ENCODE measurements at regions not wholly inside any gene's neighbourhood (a gene's known extent, or its start where the extent isn't known, plus 50 kb on each side); places are given as distances from the start of the nearest gene placed in this dataset.

GRCh38 chr4:56245547-56246232, 141.6 kb downstream of the AASDH start:
- Mint-ChIP-seq H3K36me3 (ENCODE audit: unreplicated experiment) (no peaks in the 10 kb centered on the region), H3K4me1 (ENCODE audit: unreplicated experiment) (no peaks in the 10 kb centered on the region), H3K9me3 (ENCODE audit: unreplicated experiment) (no peaks in the 10 kb centered on the region), H3K4me3 (ENCODE audit: unreplicated experiment) (no peak overlapping the region), H3K27me3 (ENCODE audit: unreplicated experiment) (no peaks in the 10 kb centered on the region), H3K27ac (ENCODE audit: unreplicated experiment) (no peak overlapping the region)
- no peak for TF ChIP-seq CTCF (IDR thresholded peaks at IDR 0.05)
- DNase-seq (ENCODE audit: extremely low spot score, unreplicated experiment), result no peak

DNA sequence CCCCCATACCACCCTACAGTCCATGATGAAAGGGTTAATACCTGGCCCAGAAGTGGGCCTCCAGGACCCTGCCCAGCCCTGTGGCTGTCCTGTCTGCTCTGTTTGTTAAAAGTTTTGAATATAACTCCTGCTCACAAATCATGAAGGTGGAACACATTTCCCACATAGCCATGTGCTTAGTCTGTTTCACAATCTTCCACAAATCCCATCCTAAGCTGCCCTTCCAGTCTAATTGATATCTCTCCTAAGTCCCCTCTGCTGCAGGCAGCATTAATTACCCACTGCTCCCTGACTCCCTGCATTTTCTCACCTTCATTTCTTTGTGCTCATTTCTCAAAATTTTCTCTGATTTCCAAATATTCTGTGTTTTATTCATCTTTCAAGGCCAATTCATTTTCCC, 142.6 kb downstream of the AASDH start:
- no peak overlapping the region for H3K27ac Mint-ChIP-seq (ENCODE audit: unreplicated experiment)
- H3K4me3 Mint-ChIP-seq (ENCODE audit: unreplicated experiment), result no peak overlapping the region
- no peaks in the 10 kb centered on the region for H3K36me3 Mint-ChIP-seq (ENCODE audit: unreplicated experiment)

GRCh38 chr4:56243107-56243506, 144.2 kb downstream of the AASDH start:
- DNase-seq (ENCODE audit: extremely low spot score, unreplicated experiment), result no peak
- no peak for TF ChIP-seq CTCF (IDR thresholded peaks at IDR 0.05)
- no peak overlapping the region for H3K4me3 Mint-ChIP-seq (ENCODE audit: unreplicated experiment)
- H3K36me3 Mint-ChIP-seq (ENCODE audit: unreplicated experiment), result no peaks in the 10 kb centered on the region
- no peaks in the 10 kb centered on the region for H3K4me1 Mint-ChIP-seq (ENCODE audit: unreplicated experiment)
- no peaks in the 10 kb centered on the region for H3K27me3 Mint-ChIP-seq (ENCODE audit: unreplicated experiment)
- H3K9me3 Mint-ChIP-seq (ENCODE audit: unreplicated experiment), result no peaks in the 10 kb centered on the region
- H3K27ac Mint-ChIP-seq (ENCODE audit: unreplicated experiment), result no peak overlapping the region

More for the DNA sequence above, 142.6 kb downstream of the AASDH start:
- DNase-seq (ENCODE audit: extremely low spot score, unreplicated experiment), result no peak
- no peaks in the 10 kb centered on the region for H3K4me1 Mint-ChIP-seq (ENCODE audit: unreplicated experiment)
- H3K27me3 Mint-ChIP-seq (ENCODE audit: unreplicated experiment), result no peaks in the 10 kb centered on the region
- no peak for TF ChIP-seq CTCF (IDR thresholded peaks at IDR 0.05)
- H3K9me3 Mint-ChIP-seq (ENCODE audit: unreplicated experiment), result no peaks in the 10 kb centered on the region

- Mint-ChIP-seq H3K27ac (ENCODE audit: unreplicated experiment) (no peak overlapping the region), H3K36me3 (ENCODE audit: unreplicated experiment) (no peaks in the 10 kb centered on the region), H3K9me3 (ENCODE audit: unreplicated experiment) (no peaks in the 10 kb centered on the region), H3K27me3 (ENCODE audit: unreplicated experiment) (no peaks in the 10 kb centered on the region), H3K4me1 (ENCODE audit: unreplicated experiment) (no peaks in the 10 kb centered on the region), H3K4me3 (ENCODE audit: unreplicated experiment) (no peak overlapping the region)
- no peak for TF ChIP-seq CTCF (IDR thresholded peaks at IDR 0.05)
- no peak for DNase-seq (ENCODE audit: extremely low spot score, unreplicated experiment)
Observed at GRCh38 chr4:56241500-56241899, 145.8 kb downstream of the AASDH start.

DNA sequence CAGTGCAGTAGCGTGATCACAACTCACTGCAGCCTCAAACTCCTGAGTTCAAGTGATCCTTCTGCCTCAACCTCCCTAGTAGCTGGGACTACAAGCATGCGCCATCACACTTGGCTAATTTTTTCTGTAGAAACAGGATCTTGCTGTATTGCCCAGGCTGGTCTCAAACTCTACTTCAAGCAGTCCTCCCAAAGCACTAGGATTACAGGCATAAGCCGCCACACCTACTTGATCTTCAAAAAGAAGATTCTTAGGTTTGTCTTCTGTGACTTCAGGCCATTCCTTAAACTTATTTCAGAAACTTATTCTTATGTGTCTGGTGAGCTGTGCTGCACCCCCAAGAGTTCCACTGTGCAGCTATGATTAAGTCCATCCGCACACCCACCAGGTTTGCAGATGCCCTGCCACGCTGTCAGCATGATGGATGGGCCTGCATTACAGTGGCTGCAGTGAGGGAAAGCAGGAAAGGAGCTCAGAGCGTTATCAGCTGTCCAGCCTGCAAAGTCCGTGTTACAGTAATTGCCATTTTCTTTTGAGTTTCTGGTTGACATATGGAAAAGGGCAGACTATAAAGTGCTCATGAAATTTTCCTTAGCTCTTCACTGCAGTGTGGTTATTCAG, 146.6 kb downstream of the AASDH start:
- no peak overlapping the region for H3K4me3 Mint-ChIP-seq (ENCODE audit: unreplicated experiment)
- no peaks in the 10 kb centered on the region for H3K27me3 Mint-ChIP-seq (ENCODE audit: unreplicated experiment)
- no peaks in the 10 kb centered on the region for H3K36me3 Mint-ChIP-seq (ENCODE audit: unreplicated experiment)
- no peaks in the 10 kb centered on the region for H3K9me3 Mint-ChIP-seq (ENCODE audit: unreplicated experiment)
- TF ChIP-seq CTCF (IDR thresholded peaks at IDR 0.05), result no peak
- H3K27ac Mint-ChIP-seq (ENCODE audit: unreplicated experiment), result no peak overlapping the region
- no peaks in the 10 kb centered on the region for H3K4me1 Mint-ChIP-seq (ENCODE audit: unreplicated experiment)
- DNase-seq (ENCODE audit: extremely low spot score, unreplicated experiment), result no peak

Data from osteocyte (in vitro differentiated cells).